SK-N-SH treated with all-trans-retinoic acid at 6 μM for 48 hours (cell line): ENCODE measurements at regions not wholly inside any gene's neighbourhood (a gene's known extent, or its start where the extent isn't known, plus 50 kb on each side); places are given as distances from the start of the nearest gene placed in this dataset.

Experiments used
- ATAC-seq: fragments of 200-7000 bp; cut with Tn5 transposase; 3 replicates; pipeline ENCODE4 v1.9.1; 2020; ENCODE audit warnings: mild to moderate bottlenecking, moderate library complexity
- ARNTL ChIP-seq: fragments of 450-650 bp; formaldehyde crosslinking; IDR thresholded peaks from 2 replicates; pipeline ENCODE4 v1.5.0; 2020; ENCODE audit warnings: low read depth, mild to moderate bottlenecking, moderate library complexity, borderline replicate concordance
- CSDC2 ChIP-seq: fragments of 250-450 bp; sonication (Bioruptor Pico); IDR thresholded peaks from 2 replicates; pipeline ENCODE4 v1.5.0; 2020; ENCODE audit warnings: mild to moderate bottlenecking, moderate library complexity
- GLIS3 ChIP-seq: fragments of 250-450 bp; sonication (Bioruptor Pico); IDR thresholded peaks from 2 replicates; pipeline ENCODE4 v1.5.0; 2020; ENCODE audit warnings: mild to moderate bottlenecking, moderate library complexity
- OSR1 ChIP-seq: fragments of 250-450 bp; sonication (Bioruptor Pico); IDR thresholded peaks from 2 replicates; pipeline ENCODE4 v1.8.0; 2022; ENCODE audit warnings: moderate library complexity, mild to moderate bottlenecking, inconsistent platforms
- PATZ1 ChIP-seq: fragments of 250-450 bp; sonication (Bioruptor Pico); IDR thresholded peaks from 2 replicates; pipeline ENCODE4 v1.8.0; 2020; ENCODE audit warnings: mild to moderate bottlenecking, moderate library complexity, borderline replicate concordance
- POU6F1 ChIP-seq: fragments of 250-450 bp; sonication (Bioruptor Pico); IDR thresholded peaks from 2 replicates; pipeline ENCODE4 v1.8.0; 2021; ENCODE audit warnings: low read depth, mild to moderate bottlenecking, moderate library complexity, borderline replicate concordance
- PPARA ChIP-seq: fragments of 250-450 bp; sonication (Bioruptor Pico); IDR thresholded peaks from 2 replicates; pipeline ENCODE4 v1.5.0; 2020; ENCODE audit warnings: mild to moderate bottlenecking, borderline replicate concordance
- RARB ChIP-seq: fragments of 250-450 bp; sonication (Bioruptor Pico); IDR thresholded peaks from 2 replicates; pipeline ENCODE4 v1.8.0; 2021; ENCODE audit warnings: mild to moderate bottlenecking, moderate library complexity
- TOX ChIP-seq: fragments of 250-450 bp; sonication (Bioruptor Pico); IDR thresholded peaks from 2 replicates; pipeline ENCODE4 v1.8.0; 2021; ENCODE audit warnings: mild to moderate bottlenecking, moderate library complexity, borderline replicate concordance
- TSHZ2 ChIP-seq: fragments of 250-450 bp; sonication (Bioruptor Pico); IDR thresholded peaks from 2 replicates; pipeline ENCODE4 v1.5.0; 2020; ENCODE audit warnings: mild to moderate bottlenecking, moderate library complexity
- ZC3H10 ChIP-seq: fragments of 250-450 bp; sonication (Bioruptor Pico); IDR thresholded peaks from 2 replicates; pipeline ENCODE4 v1.5.1; 2021; ENCODE audit warnings: mild to moderate bottlenecking, moderate library complexity
- ZNF70 ChIP-seq: fragments of 450-650 bp; formaldehyde crosslinking; IDR thresholded peaks from 2 replicates; pipeline ENCODE4 v1.5.0; 2020; ENCODE audit warnings: mild to moderate bottlenecking, moderate library complexity
- TF ChIP-seq, protein P1 (sequence below): fragments of 250-450 bp; sonication (Bioruptor Pico); IDR thresholded peaks from 2 replicates; pipeline ENCODE4 v1.5.1; 2020; ENCODE audit warnings: low read depth, mild to moderate bottlenecking, moderate library complexity
- TF ChIP-seq, protein P2 (sequence below): fragments of 250-450 bp; sonication (Bioruptor Pico); IDR thresholded peaks from 2 replicates; pipeline ENCODE4 v1.5.1; 2021; ENCODE audit warnings: mild to moderate bottlenecking, moderate library complexity

GRCh38 chr11:42709216-42709615, 602.6 kb upstream of the API5 start (continued):
- TF ChIP-seq, protein P1, sequence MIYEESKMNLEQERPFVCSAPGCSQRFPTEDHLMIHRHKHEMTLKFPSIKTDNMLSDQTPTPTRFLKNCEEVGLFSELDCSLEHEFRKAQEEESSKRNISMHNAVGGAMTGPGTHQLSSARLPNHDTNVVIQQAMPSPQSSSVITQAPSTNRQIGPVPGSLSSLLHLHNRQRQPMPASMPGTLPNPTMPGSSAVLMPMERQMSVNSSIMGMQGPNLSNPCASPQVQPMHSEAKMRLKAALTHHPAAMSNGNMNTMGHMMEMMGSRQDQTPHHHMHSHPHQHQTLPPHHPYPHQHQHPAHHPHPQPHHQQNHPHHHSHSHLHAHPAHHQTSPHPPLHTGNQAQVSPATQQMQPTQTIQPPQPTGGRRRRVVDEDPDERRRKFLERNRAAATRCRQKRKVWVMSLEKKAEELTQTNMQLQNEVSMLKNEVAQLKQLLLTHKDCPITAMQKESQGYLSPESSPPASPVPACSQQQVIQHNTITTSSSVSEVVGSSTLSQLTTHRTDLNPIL (CRISPR knock-in tag), result no peak

- TF ChIP-seq ZNF70 (CRISPR knock-in tag) (no peak), ZC3H10 (CRISPR knock-in tag) (no peak), RARB (no peak), PPARA (CRISPR knock-in tag) (no peak), OSR1 (CRISPR knock-in tag) (no peak), PATZ1 (CRISPR knock-in tag) (no peak)
- TF ChIP-seq, all 23 proteins: peak for 0
- ATAC-seq, result no peak
These were observed 598.5 kb upstream of the API5 start for GRCh38 chr11:42713279-42713678.

GRCh38 chr11:42713753-42714152, 598.0 kb upstream of the API5 start:
- no peak for ATAC-seq
- TF ChIP-seq PPARA (CRISPR knock-in tag), result no peak
- TF ChIP-seq ZNF70 (CRISPR knock-in tag), result no peak
- TF ChIP-seq, protein P1 (CRISPR knock-in tag), result no peak

GRCh38 chr11:42720716-42721563, 590.9 kb upstream of the API5 start:
- no peak for ATAC-seq
- no peak for TF ChIP-seq ARNTL
- no peak for TF ChIP-seq CSDC2 (CRISPR knock-in tag)
- TF ChIP-seq TSHZ2 (CRISPR knock-in tag), result no peak
- no peak for TF ChIP-seq TOX (CRISPR knock-in tag)
- TF ChIP-seq ZC3H10 (CRISPR knock-in tag), result no peak
- TF ChIP-seq, protein P2, sequence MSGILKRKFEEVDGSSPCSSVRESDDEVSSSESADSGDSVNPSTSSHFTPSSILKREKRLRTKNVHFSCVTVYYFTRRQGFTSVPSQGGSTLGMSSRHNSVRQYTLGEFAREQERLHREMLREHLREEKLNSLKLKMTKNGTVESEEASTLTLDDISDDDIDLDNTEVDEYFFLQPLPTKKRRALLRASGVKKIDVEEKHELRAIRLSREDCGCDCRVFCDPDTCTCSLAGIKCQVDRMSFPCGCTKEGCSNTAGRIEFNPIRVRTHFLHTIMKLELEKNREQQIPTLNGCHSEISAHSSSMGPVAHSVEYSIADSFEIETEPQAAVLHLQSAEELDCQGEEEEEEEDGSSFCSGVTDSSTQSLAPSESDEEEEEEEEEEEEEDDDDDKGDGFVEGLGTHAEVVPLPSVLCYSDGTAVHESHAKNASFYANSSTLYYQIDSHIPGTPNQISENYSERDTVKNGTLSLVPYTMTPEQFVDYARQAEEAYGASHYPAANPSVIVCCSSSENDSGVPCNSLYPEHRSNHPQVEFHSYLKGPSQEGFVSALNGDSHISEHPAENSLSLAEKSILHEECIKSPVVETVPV (CRISPR knock-in tag), result no peak
- TF ChIP-seq GLIS3 (CRISPR knock-in tag), result no peak
- no peak for TF ChIP-seq RARB
- TF ChIP-seq POU6F1 (CRISPR knock-in tag), result no peak
- TF ChIP-seq, all 23 proteins: peak for 0
